ENCODE measurements at regions not wholly inside any gene's neighbourhood (a gene's known extent, or its start where the extent isn't known, plus 50 kb on each side); places are given as distances from the start of the nearest gene placed in this dataset.
"Not testable (repeated sequence)": the region's sequence is repeated elsewhere in the genome, so short reads cannot be mapped to it uniquely, and the experiment has no call there.

DNA sequence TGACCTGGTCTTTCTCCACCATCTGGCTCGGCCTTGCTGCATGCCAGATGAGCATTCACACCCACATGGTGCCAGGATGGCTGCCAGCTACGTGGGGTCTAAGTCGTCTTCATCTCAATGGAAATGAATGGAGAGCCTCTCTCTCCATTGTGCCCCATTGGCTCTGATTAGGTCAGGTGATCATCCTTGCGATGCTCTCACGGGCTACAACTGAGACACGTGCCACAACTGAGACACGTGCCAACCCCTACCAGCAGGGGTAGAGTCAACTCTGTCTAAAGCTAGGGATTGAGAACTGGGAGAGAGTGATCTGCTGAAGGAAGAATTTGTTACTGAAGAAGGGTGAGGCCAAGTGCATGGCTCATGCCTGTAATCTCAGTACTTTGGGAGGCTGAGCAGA is 67.3 kb upstream of the RALY start:
- TF ChIP-seq, protein P1, sequence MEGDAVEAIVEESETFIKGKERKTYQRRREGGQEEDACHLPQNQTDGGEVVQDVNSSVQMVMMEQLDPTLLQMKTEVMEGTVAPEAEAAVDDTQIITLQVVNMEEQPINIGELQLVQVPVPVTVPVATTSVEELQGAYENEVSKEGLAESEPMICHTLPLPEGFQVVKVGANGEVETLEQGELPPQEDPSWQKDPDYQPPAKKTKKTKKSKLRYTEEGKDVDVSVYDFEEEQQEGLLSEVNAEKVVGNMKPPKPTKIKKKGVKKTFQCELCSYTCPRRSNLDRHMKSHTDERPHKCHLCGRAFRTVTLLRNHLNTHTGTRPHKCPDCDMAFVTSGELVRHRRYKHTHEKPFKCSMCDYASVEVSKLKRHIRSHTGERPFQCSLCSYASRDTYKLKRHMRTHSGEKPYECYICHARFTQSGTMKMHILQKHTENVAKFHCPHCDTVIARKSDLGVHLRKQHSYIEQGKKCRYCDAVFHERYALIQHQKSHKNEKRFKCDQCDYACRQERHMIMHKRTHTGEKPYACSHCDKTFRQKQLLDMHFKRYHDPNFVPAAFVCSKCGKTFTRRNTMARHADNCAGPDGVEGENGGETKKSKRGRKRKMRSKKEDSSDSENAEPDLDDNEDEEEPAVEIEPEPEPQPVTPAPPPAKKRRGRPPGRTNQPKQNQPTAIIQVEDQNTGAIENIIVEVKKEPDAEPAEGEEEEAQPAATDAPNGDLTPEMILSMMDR (IDR thresholded peaks at IDR 0.05; ENCODE audit: extremely low read depth, missing control alignments) = no peak
- DNase-seq (ENCODE audit: low spot score) = no peak

DNA sequence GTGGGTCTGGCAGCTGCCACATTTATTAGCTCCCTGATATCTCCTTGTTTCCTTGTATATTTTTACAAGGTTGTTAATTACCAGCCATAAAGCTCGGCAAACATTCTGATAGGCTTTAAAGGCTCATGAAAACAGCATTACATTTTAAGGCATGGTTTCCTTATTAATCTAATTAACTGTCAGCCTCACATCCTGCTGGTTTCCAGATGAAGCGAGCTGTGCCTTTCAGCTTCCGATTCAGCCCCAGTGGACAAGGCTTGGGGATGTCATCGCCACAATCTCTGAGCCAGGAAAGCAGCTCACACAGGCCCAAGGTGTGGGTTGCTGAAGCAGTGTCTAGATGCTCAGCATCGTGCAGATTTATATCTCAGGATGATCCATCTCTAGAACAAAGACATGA is 66.0 kb upstream of the RALY start:
- no peak for DNase-seq (ENCODE audit: low spot score)
- TF ChIP-seq, protein P1 (IDR thresholded peaks at IDR 0.05; ENCODE audit: extremely low read depth, missing control alignments) = no peak

- DNase-seq (ENCODE audit: low spot score) = no peak
- TF ChIP-seq, protein P1 (IDR thresholded peaks at IDR 0.05; ENCODE audit: extremely low read depth, missing control alignments) = no peak
These were observed 63.8 kb upstream of the RALY start for GRCh38 chr20:33929917-33930316.

GRCh38 chr20:33933469-33933909 is 60.2 kb upstream of the RALY start:
- DNase-seq (ENCODE audit: low spot score) = peak; percentile 66
- TF ChIP-seq, protein P1 (IDR thresholded peaks at IDR 0.05; ENCODE audit: extremely low read depth, missing control alignments) = peak; percentile 30

GRCh38 chr20:33936656-33937055 is 57.1 kb upstream of the RALY start:
- TF ChIP-seq, protein P1 (IDR thresholded peaks at IDR 0.05; ENCODE audit: extremely low read depth, missing control alignments) = no peak
- no peak for DNase-seq (ENCODE audit: low spot score)

DNA sequence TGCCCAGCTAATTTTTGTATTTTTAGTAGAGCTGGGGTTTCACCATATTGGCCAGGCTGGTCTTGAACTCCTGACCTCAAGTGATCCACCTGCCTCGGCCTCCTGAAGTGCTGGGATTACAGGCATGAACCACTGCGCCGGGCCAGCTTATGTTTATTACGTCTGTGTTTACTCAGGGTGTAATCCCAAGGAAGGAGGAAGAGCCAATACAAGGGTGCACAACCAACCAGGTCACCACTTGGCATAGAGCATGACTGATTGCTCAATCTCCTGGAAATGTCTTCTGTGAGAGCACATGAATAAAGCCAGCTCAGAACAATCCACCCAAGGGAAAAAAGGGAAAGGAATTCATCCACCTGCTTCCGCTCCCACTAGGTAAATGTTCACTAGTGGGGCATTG is 54.7 kb upstream of the RALY start:
- DNase-seq (ENCODE audit: low spot score) = not testable (repeated sequence)

GRCh38 chr20:33940666-33941065 is 53.0 kb upstream of the RALY start:
- TF ChIP-seq, protein P1 (IDR thresholded peaks at IDR 0.05; ENCODE audit: extremely low read depth, missing control alignments) = no peak
- no peak for DNase-seq (ENCODE audit: low spot score)
